GM19328 (cell line): ENCODE measurements at regions not wholly inside any gene's neighbourhood (a gene's known extent, or its start where the extent isn't known, plus 50 kb on each side); places are given as distances from the start of the nearest gene placed in this dataset.
"Not testable (repeated sequence)": the region's sequence is repeated elsewhere in the genome, so short reads cannot be mapped to it uniquely, and the experiment has no call there.

Source experiments
- ATAC-seq: cut with Tn5 transposase; IDR thresholded peaks from one replicate; pipeline ENCODE4 v1.9.1; 2021; ENCODE audit warnings: mild to moderate bottlenecking, moderate library complexity; ENCODE audit not compliant: unreplicated experiment

GRCh38 chr1:143644035-143644434 lies 327.8 kb downstream of the FAM72C start:
- not testable (repeated sequence) for ATAC-seq

DNA sequence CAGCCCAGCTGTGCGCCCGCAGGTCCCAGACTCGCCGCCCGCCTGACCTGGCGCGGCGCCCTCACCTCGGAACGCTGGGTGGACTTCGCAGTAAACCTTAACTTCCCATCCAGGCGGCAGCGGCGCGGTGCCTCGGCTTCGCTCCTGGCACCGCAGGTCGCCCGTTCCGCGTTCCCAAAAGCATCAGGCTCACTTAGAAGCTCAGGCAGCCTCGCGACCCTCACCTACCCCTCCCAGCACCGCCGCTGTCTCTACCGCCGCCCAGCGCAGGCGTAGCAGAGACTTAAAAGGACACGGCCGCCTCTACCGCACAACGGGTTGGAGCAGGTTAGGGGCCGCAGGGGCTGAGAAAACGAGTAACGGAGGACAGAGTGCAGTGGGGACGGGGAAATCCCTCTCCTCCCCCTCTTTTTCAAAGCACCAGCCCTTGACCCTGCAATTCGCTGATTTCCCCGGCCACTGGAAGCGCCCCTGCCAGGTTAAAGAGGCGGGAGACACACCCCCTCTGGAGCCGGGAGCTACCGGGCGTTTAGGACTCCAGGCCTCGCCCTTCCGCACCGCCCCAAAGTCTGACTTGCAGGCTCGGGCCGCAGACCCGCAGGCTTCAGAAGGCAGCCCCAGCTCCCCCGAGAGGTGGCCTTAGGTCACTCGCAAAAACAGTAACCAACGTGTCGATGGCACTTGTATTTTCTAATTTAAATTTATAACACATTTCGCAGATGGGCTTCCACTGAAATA lies 328.5 kb downstream of the FAM72C start:
- ATAC-seq = no peak

DNA sequence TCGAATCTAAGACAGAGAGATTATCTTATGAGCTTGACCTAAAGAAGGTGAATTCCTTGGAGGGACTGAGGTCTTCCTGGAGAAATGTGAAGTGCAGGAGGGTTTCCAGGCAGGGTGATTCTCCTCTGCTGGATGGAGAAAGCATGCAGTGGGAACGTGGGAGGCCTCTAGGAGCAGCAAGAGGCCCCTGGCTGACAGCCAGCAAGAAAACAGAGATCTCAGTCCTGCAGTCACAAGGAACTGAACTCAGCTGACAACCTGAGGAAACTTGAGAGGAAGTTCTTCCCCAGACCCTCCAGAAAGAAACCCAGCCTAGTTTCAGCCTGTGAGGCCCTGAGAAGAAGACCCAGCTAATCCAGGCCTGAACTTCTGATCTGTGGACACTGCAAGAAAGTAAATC lies 345.9 kb downstream of the FAM72C start:
- no peak for ATAC-seq

GRCh38 chr1:143619851-143620250 lies 351.9 kb downstream of the FAM72C start:
- ATAC-seq = no peak

GRCh38 chr1:143611159-143611558 lies 360.6 kb downstream of the FAM72C start:
- no peak for ATAC-seq

GRCh38 chr1:143610196-143610595 lies 361.6 kb downstream of the FAM72C start:
- no peak for ATAC-seq

DNA sequence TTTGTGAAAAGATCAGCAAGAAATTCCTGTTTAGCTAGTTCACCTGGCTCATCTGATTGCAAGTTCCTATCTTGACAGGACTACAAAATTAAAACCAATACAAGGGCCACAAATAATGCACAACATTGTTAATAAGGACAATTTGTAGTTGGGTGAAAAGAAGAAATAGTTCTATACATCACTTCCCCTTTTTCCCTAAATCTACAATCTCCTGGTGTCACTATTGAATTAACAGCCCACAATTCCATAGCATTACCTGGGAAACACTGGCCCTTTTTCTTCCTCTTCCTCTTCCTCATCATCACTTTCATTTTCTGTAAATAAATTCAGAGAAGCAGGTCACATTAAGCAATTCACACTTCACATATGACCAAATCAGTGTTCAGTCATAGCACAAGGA lies 366.9 kb downstream of the FAM72C start:
- ATAC-seq = no peak

GRCh38 chr1:143584508-143584907 lies 387.3 kb downstream of the FAM72C start:
- no peak for ATAC-seq

DNA sequence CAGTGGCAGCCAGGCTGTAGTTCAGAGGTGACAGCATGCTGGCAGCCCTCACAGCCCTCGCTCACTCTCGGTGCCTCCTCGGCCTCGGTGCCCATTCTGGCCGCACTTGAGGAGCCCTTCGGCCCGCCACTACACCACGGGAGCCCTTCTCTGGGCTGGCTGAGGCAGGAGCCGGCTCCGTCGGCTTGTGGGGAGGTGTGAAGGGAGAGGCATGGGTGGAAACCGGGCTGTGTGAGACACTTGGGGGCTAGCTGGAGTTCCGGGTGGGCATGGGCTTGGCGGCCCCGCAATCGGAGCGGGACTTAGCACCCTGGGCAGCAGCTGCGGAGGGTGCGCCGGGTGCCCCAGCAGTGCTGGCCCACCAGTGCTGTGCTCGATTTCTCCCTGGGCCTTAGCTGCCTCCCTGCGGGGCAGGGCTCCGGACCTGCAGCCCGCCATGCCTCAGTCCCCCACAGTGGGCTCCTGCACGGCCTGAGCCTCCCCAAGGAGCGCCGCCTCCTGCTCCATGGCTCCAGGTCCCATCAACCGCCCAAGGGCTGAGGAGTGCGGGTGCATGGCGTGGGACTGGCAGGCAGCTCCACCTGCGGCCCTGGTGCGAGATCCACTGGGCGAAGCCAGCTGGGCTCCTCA lies 396.8 kb downstream of the FAM72C start:
- ATAC-seq = no peak

- not testable (repeated sequence) for ATAC-seq
These were observed 399.1 kb downstream of the FAM72C start for GRCh38 chr1:143572661-143573060.

- ATAC-seq = not testable (repeated sequence)
These were observed 408.0 kb downstream of the FAM72C start for GRCh38 chr1:143563761-143564160.

DNA sequence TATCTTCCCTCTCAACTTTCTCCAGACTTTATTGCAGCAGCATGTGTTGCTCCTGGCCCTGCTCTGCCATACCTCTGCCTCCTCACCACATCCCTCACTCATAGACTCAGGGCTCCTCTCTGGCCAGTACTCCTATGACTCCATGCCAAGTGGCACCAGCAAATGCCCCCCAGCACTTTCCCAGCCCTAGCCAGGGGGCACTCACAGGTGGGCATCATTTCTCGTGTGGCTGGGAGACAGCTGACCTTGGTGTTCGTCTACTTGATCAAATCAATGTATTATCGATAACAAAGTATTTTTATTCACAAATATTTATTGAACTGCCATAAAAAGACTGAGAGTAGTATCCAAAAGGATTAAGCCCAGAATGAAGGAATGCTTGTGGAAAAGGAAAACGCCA lies 418.2 kb downstream of the FAM72C start:
- ATAC-seq = no peak

- ATAC-seq = not testable (repeated sequence)
These were observed 467.1 kb downstream of the FAM72C start for GRCh38 chr1:143504703-143505102.

DNA sequence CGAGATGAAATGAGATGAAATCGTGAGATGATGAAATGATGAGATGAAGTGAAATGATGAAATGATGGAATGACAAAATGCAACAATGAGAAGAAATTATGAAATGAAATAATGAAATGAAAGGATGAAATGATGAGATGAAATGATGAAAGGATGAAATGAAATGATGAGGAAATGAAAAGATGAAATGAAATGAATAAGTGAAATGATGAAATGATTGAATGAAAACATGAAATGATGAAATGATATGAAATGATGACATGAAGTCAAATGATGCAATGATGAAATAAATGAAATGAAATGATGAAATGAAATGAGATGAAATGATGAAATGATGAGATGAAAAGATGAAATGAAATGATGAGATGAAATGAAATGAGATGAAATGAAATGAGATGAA lies 467.7 kb downstream of the FAM72C start:
- not testable (repeated sequence) for ATAC-seq

GRCh38 chr1:143503048-143503447 lies 468.7 kb downstream of the FAM72C start:
- ATAC-seq = not testable (repeated sequence)

GRCh38 chr1:143502038-143502437 lies 469.7 kb downstream of the FAM72C start:
- not testable (repeated sequence) for ATAC-seq

GRCh38 chr1:143498059-143498749 lies 473.6 kb downstream of the FAM72C start:
- not testable (repeated sequence) for ATAC-seq

- no peak for ATAC-seq
These were observed 474.4 kb downstream of the FAM72C start for GRCh38 chr1:143497374-143497747.

DNA sequence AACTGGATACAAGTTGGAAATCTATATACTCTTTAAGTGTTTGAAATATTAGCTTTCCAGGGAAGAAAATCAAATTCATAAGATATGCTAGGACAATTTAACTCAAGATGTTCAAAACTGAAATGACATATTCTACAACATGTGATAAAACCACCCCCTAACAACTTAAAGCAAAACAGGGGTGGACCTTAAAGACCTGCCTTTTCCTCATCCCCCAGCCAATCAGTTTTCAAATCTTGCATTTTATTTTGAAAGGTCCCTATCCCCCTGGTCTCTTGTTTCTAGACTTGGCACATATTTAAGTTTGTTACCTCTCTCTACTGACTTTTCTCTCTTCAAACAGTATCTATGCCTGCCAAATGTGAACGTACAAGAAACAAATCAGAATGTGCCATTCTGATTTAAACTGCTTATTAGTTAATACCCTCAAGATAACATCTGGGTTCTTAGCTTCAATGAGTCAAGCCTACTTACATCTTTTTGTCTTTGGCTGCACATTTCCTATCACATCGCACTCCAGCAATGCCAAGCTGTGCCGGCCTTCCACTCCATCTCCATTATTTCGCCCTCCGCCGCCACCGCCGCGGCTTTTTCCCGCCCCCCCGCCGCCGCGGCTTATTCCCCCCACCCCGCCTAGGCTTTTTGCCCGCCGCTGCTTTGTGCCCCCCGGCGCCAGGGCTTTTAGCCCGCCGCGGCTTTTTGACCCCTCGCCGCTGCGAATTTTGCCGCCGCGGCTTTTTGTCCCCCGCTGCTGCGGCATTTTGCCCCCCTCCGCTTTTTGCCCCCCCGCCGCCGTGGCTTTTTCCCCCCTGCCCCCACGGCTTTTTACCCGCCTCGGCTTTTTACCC lies 475.0 kb downstream of the FAM72C start:
- ATAC-seq = not testable (repeated sequence)
